GM19452 (cell line): ENCODE measurements at regions not wholly inside any gene's neighbourhood (a gene's known extent, or its start where the extent isn't known, plus 50 kb on each side); places are given as distances from the start of the nearest gene placed in this dataset.
"Not testable (repeated sequence)": the region's sequence is repeated elsewhere in the genome, so short reads cannot be mapped to it uniquely, and the experiment has no call there.

ENCODE experiments used
- ATAC-seq: cut with Tn5 transposase; IDR thresholded peaks from one replicate; pipeline ENCODE4 v1.9.1; 2021; ENCODE audit not compliant: unreplicated experiment

DNA sequence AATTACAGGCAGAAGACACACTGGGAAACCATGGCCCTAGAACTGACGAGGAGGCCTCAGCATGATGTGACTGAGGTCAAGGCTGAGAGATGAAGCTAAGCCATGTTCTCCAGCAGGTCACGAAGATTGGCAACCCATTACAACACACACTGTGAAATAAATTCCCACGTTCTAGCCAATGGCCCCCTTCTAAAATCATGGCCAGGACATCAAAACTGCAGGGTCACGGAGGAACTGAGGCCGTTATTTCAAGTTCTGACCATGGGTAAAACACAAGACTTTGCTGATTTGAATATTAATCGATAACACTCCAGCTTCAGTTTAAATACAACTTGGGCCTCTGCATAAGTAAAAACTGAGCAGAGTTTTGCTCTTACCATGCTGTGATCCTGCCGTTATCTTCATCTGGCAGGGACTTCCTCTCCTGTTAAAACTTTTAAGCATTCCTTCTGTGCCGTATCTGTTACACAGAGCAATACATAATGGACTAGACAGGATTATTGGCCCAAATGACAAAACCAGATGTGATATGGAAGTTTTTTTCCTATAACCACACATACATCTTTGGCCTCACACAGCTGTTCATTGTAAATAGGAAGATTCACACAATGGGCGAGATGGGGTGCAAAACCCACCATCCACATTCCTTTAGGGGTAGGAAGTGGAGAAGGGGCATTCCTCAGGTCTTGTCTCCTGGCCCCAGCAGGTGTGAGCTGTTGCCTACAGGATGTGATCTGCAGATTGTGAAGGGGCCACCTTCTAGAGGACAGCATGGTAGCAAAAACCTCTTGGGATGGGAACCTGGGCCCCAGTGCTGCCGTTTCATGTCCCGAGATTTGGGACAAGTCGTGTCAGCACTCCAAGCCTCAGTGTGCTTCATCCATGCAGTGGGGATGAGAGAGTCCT lies 207.4 kb downstream of the OPA1 start:
- no peak for ATAC-seq

DNA sequence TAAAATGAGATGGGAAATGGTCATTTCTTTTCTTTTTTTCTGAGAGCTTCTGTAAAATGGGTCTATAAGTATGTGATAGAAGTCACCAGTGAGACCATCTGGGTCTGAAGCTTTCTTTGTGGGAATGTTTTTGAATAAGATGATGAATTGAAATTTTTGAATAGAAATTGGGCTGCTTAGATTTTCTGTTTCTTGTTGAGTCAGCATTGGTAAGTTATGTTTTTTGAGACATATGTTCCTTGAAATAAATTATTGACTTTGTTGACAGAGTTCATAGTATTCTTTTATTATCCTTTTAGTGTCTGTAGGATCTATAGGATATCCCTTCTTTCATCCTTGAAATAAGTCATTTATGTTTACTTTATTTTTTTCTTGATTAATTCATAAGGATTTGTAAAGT lies 208.1 kb downstream of the OPA1 start:
- no peak for ATAC-seq

DNA sequence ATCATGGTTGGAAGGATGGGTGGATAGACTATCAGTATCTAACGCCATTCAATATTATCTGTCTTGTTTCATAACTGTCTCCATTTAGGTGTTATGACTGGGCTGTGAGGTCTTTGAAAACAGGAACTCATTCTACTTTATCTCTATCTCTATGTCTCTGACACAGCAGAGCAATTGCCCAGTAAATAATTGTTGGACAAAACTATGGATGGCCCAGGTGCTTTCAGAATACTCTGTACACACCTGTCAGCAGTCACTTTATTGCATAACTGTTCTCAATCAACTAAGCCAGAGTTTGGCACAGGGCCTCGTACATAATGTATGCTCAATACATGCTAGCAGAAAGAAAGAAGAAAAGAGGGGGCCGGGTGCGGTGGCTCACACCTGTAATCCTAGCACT lies 210.3 kb downstream of the OPA1 start:
- ATAC-seq, result no peak

DNA sequence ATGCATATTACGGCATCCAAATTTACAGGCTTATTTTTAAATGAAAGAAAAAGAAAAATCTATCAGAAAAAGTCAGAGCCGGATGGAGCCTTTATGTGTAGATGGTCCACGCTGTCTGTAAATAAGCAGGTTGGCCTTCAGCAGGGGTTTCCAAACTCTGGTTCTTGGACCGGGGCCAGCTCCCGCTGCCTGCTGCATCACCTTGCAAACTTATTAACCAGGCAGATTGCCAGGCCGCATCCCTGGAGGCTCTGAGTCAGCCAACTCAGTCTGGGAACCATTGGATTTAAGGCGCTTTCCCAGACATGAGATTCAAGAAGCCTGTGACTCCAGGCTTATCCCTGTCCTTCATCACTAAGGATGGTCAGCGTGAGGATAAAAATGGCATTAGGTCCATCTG lies 212.4 kb downstream of the OPA1 start:
- ATAC-seq, result no peak

DNA sequence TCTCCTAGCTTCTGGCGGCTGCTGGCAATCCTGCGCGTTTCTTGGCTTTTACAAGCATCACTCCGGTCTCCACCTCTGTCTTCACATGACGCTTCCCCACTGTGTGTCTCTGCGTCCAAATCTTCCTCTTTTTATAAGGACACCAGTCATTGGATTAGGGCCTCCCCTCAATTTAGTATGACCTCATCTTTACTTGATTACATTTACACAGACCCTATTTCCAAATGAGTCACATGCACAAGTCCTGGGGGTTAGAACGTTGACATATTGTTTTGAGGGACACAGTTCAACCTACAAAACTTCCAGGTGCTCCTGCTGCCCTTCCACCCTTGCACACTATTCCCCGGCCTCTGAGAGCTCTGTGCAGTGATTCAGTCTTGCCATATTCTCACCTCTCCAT lies 215.3 kb downstream of the OPA1 start:
- no peak for ATAC-seq

DNA sequence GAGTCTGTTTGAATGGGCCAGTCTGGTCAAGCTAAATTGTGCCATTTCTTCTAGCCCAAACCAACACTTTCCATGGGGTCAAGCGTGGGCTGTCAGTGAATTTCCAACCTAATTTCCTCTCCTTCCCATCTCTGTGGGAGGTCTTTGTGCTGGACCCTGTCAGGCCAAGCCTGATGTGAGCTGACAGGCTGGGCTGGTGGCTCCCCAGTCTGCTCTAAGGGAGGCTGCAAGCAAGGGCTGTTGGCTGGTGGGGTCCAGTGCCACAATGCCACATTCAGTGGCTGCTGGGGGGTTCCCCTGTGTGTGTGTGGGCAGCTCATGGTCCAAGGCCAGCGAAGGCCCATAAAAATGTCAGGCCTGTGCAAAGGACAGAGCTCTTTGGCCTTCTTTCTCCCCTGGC lies 216.1 kb downstream of the OPA1 start:
- no peak for ATAC-seq

DNA sequence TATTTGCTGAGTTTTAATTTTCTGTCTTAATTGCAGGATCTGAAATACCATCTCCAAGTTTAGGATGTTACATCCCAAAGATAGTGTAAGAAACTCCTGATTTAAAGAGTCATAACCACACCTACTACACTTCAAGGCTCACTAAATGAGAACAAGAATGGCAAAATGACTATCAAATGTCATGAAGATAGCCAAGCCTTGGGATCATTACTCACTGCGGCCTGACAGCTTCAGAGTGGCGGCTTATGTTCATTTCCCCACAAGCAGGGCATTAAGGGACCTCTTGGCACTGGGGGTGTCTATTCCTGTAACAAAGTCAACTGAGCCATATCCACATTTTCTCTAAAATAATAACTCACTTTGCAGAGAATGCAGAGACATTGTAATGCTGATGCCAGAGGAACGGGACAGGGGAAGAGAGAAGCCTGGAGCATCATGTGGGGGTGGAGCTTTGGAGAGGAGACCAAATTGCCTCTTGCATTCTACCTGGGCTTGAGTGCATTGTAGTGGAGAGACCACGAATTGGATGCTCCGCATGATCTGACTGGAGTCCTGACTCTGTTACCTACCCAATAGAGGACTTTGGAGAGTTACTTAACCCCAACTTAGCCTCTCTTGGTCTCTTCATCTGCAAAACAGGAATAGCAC lies 219.2 kb downstream of the OPA1 start:
- ATAC-seq, result no peak

DNA sequence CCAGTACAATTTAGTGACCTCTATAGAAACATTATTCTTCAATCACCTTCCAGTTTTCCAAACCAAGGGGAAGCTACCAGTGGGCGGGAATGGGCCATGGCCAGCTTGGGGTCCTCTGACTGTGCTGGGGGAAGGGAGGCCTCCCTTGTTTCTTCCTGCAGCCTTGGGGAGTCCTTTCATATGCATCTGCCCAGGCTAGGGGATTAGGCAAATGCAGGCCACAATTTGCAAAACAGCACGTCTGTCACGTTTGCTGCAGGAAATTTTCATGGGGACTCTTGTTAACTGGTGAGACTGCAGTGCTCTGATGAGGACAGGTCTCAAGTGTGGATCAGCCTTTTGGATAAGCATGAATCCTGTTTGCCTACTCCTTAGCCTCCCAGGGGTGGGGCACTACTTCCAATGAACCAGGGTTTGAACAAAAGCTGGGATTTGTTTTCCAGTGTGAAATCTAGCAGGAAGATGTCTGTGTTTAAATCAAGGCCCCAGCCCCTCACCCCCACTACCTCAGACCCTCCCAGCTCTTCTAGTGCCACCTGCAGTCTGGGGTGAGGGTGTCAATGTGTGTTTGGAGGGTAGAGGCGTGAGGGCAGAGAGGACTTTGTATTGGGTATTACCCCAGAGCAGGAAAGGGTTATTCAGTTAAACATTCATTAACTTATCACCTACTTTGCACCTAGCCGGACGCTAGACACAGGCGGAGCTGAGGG lies 219.9 kb downstream of the OPA1 start:
- ATAC-seq, result no peak

DNA sequence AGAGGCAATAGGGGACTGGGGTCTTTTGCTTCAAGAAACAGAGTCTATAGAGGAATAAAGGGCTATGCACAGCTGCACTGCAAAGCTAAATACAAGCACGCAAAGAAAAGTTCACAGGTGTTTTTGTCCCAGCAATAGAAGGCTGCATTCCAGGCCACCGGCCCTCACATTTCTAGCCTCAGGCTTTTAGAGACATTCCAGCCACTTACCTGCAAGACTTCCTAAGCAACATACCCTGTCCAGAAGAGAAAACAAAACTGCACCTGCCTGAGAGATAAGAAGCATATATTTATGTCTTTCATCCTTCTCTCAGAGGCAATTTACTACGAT lies 220.5 kb downstream of the OPA1 start:
- no peak for ATAC-seq

DNA sequence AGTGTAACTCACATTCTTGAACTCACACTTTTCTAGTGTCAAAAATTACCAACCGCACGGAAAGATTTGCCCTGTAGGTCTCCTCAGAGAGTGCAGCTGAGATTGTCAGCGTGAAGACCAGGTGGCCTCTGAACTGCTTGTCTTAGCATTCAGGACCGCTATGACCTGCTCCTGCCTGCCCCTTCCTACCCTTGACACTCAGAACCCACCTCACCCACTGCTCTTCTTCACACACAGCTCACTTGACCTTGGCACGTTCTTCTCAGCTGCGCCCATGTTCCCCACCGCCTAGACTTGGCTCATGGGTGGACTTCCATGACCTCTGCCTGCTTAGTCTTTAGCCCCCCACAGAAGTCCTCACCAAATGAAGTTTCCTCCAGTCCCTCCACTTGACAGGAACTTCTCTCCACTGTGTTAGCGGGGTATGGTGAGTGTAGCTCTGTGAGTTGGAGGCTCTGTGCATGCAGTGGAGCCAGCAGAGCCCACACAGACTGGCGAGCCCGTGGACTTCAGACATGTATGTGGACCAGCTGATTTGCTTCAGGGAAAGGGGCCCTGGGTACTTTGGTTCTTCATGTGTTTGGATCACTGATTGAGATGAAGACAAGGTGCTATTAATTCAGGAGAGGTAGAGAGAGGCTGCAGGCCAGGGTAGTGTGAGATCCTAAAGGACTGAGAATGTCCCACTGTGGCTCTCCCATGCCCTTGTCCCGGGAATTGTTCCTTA lies 221.3 kb downstream of the OPA1 start:
- no peak for ATAC-seq

DNA sequence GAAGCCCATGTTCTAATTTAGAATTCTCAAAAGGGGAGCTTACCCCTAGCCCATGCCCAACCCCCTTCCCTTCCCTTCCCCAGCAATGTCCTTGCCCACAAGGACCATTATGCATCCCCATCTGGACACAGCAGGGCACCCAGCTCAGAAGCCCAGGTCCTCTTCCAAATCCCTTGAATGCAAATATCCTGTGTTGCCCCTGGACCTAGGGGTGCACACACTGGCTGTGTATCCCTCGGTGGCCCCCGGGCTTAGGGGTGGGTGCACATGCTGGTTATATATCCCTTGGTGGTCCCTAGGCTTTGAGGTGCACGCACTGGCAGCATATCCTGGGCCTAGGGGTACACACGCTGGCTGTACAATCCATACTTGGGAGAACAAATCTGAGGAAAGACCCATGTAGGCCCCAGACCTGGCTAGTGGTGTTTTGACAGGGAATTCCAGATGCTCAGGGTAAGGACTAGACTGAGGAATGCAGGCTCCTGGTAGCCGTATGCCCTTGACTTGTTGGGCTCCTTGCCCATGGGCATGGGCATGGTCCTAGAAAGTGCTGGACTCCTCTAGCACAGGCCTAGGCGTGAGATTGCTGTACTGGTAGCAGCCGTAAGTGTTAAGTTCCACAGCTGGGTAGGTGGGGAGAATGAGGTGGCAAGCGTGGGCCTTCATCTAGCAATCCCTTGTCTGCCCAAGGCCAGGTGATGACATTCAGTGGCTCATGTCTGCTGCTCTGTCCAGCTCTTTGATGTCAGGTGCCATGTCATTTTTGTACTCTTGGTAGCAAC lies 222.4 kb downstream of the OPA1 start:
- ATAC-seq, result no peak

DNA sequence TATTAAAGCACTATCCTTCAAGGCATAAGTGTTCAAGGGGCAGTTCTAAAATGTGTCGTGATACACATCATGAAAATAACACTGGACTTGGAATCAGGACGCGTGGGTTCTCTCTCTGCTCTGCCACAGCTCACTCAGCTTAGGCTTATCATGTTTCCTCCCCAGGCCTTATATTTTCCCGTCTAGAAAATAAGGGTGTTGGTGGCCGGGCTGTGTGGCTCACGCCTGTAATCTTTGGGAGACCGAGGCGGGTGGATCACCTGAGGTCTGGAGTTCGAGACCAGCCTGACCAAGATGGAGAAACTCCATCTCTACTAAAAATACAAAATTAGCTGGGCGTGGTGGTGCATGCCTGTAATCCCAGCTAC lies 223.0 kb downstream of the OPA1 start:
- no peak for ATAC-seq

DNA sequence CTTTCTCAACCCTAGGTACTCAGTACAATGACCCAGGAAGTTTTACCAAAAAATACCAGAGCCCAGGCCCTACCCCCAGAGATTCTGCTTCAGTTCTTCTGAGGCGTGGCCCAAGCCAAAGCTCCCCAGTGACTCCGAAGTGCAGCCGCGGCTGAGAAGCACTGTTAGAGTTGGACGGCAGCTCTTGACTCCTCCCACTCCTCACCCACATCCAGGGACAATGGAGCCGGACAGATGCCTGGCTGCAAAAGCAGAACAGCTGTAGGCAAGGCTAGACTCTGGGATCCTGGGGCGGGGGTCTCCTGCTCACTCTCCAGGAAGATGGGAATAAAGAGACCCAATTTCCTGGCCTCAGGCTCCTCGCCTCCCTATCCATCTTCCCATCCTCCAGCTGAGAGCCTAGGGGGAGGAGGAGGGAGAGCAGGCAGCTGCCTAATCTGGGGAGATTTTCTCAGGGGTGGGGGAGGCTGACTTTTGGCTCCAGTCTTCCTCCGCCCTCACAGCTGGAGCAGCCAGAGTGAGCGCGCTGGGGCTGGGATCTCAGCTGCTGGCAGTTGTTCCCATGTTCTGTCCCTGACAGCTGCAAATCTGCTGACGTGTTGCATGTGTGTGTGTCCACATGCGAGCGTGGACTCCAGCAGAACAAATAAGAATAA lies 223.8 kb downstream of the OPA1 start:
- ATAC-seq, result no peak

DNA sequence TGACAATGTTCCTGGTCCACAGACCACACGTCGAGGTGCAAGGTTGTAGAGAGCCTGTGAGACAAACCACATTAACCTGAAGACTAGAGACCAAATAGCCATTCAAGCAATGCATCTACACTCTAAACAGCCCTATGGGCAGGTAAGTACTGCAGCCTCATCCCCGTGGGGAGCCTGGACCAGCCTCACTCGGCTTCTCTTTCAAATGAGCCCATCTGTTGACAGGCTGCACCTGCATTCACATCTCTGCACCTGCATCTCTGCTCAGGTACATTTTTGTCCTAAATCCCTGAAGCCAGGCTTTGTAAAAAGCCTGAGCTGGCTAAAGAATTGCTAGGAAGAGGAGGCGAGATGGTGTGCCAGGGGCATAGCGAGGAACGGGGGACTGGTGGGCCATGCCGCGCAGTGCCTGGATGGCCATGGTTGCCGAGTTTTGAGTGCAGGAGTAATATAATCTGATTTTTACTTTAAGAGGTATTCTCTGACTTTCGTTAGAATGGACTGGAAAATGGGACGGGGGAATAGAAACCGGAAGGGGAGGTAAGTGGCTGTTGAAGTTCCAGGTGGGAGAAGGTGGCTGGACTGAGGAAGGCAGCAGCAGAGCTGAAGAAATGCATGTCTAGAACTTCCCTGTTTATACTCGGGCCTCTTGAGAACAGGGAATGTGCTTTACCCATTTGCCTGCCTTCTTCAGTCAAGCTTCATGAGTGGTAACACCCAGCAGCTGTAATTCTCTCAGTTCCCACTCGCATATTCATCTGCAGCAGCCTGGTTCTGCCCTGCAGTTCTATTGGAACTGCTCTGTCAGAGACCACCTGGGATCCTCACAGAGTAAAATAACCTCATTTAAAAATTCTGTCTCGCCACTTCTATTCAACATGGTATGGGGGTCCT lies 226.4 kb downstream of the OPA1 start:
- no peak for ATAC-seq

DNA sequence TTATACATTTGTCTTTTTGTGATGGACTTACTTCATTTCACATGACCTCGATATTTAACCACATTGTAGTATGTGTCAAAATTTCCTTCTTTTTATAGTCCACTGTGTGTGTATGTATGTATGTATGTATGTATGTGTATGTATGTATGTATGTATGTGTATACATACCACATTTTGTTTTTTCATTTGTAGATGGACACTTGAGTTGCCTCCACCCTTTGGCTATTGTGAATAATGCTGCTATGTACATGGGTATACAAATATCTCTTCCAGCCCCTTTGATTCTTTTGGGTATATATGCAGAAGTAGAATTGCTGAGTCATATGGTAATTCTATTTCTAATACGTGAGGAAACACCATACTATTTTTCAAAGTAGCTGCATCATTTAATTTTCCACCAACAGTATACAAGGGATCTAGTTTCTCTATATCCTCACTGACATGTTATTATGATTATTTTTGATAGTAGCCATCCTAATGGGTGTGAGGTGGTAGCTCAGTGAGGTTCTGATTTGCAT lies 228.2 kb downstream of the OPA1 start:
- no peak for ATAC-seq

DNA sequence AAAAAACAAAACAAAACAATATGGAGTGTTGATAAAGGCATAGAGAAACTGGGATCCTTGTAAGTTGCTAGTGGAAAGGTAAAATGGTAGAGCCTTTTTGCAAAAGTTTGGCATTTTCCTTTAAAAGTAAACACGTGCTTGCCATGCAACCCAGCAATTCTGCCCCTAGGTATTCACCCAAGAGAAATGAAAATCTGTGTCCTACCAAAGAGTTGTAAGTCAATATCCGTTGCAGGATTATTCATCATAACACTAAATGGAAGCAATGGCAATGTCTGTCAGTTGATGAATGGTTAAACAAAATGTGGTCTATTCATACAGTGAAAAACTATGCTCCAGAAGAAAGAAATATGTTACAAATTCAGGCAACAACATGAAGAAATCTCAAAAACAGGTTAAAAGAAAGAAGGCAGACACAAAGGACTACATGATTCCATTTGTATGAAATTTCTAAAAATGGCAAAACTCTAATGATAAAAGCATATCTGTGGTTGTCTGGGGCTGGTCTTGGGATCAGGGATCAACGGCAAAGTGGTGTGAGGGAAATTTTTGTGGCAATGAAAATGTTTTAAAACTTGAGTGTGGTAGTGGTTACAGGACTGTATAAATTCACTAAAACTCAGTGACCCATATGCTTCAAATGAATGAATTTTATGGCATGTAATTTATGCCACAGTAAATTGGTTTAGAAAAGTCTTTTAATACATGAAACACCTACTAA lies 229.6 kb downstream of the OPA1 start:
- no peak for ATAC-seq

DNA sequence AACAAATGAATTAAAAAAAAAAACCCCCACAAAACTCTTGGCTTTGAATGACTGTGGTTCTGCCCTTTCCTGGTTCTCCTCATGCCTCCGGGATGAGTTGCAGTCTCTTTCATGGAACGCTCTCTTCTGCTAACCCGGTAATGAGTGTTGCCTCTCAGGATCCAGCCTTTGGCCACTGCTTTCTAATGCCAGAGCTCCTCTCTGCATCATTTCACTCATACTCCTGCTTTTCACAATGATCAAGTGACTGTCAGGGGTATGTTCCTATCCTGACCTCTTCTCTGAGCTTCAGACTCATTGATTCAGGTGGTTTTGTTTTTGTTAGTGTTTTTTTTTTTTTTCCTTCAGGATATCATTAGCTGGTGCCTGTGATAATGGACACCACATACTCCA lies 230.2 kb downstream of the OPA1 start:
- not testable (repeated sequence) for ATAC-seq

DNA sequence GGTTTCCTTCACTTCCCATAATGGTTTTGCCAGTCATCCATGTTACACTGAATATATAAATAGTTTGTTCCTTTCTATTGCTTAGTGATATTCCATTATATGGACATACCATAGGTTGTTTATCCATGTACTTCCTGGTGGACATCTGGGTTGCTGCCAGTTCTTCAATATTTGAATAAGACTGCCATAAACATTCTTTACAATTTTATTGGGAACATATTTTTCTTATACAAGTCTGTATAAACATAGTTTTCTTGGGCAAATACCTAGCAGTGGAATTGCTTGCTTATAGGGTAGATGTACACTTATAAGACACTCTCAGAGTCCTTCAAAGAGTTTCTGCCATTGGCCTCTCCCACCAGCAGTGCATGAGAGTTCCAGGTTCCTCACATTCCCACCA lies 231.4 kb downstream of the OPA1 start:
- no peak for ATAC-seq
